ENCODE measurements at regions not wholly inside any gene's neighbourhood (a gene's known extent, or its start where the extent isn't known, plus 50 kb on each side); places are given as distances from the start of the nearest gene placed in this dataset.

- Histone ChIP-seq H3K9me3 (replicated peaks; ENCODE audit: control insufficient read depth, low read depth, low read length) (peaks cover 3% of the 10 kb centered on the region), H3K27ac (ENCODE audit: low read length) (no peak overlapping the region), H3K27me3 (ENCODE audit: control insufficient read depth, insufficient read depth, low read length) (peaks cover 2% of the 10 kb centered on the region), H3K4me1 (ENCODE audit: control insufficient read depth, insufficient read depth, low read length) (no peaks in the 10 kb centered on the region), H3K36me3 (ENCODE audit: control insufficient read depth, insufficient read depth, low read length) (no peaks in the 10 kb centered on the region), H3K4me3 (ENCODE audit: low read length) (no peak overlapping the region)
- 78% methylated on average over 3 of the region's 5 CpGs for WGBS (ENCODE audit: insufficient coverage)
- DNase-seq, result no peak
Observed at GRCh38 chr10:33103863-33104379, 145.9 kb upstream of the ITGB1 start.

DNA sequence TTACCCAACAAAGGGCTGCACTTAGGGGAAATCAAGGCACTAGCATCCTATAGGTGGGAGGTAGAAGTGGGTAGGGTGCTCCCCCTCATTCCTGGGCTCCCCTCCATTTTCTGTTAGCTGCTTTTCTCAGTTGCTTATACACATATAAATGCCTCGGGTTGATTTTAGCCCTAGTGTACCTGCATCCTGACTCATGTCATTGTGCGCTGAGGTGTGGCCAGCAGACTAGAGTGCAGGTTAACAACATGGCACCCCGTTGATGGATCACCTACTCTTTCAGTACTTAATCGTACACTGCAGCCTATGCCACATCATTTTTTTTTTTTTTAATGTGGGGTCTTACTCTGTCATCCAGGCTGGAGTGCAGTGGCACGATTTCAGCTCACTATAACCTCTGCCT is 144.0 kb upstream of the ITGB1 start:
- Histone ChIP-seq H3K27me3 (ENCODE audit: control insufficient read depth, insufficient read depth, low read length) (peaks cover 2% of the 10 kb centered on the region), H3K27ac (ENCODE audit: low read length) (no peak overlapping the region), H3K36me3 (ENCODE audit: control insufficient read depth, insufficient read depth, low read length) (no peaks in the 10 kb centered on the region), H3K4me3 (ENCODE audit: low read length) (no peak overlapping the region), H3K9me3 (replicated peaks; ENCODE audit: control insufficient read depth, low read depth, low read length) (peaks cover 3% of the 10 kb centered on the region), H3K4me1 (ENCODE audit: control insufficient read depth, insufficient read depth, low read length) (no peaks in the 10 kb centered on the region)
- WGBS (ENCODE audit: insufficient coverage), result 81% methylated on average over 4 of the region's 5 CpGs
- DNase-seq, result no peak

DNA sequence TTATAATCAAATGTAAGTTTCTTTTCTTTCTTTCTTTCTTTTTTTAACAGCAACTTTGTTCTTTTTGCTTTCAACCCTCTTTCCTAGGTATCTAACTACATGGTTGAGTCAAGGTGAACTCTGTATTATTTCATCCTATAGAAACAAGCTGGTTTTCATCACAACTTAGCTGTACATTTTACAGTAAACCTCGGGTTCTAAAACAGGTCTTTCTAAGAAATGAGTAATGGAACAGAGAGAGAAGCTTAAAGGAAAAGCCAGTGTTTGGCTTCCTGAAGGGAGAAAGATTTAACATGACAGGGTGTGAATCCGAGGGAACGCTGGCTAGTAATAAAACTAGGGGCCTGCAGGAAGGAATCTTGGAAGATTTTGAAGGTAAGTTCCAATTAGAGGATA is 143.4 kb upstream of the ITGB1 start:
- 35% methylated on average over 3 of the region's 3 CpGs for WGBS (ENCODE audit: insufficient coverage)
- Histone ChIP-seq H3K36me3 (ENCODE audit: control insufficient read depth, insufficient read depth, low read length) (no peaks in the 10 kb centered on the region), H3K4me1 (ENCODE audit: control insufficient read depth, insufficient read depth, low read length) (no peaks in the 10 kb centered on the region), H3K27me3 (ENCODE audit: control insufficient read depth, insufficient read depth, low read length) (peaks cover 2% of the 10 kb centered on the region), H3K4me3 (ENCODE audit: low read length) (no peak overlapping the region), H3K9me3 (replicated peaks; ENCODE audit: control insufficient read depth, low read depth, low read length) (peaks cover 3% of the 10 kb centered on the region), H3K27ac (ENCODE audit: low read length) (no peak overlapping the region)
- no peak for DNase-seq

DNA sequence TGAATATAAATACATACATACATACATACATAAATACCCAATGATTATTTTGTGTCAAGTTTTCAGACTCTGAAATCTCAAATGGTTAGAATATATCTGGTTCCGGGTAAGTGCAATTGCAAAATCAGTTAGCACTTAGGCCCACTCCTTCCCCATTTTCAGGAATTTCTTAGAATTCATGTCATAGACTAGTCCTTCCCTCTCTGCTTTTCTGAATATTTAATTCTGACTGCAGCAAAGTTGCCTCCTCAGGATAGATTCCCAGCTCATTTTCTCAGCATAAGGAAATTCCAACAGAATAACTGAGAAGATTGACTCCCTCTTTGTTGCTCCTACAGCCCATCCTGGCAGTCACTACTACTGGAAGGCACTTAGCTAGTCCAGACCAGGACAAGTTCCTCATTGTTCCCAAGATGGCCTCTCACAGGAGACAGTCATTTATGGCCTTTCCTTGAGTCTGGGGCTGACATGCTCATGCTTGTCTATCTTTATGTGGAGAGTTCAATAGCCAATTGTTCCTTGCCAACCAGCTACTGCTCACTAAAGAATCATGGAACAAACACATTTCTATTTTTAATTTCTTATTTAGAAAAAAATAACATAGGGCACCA is 142.9 kb upstream of the ITGB1 start:
- 100% methylated on average over 1 of the region's 1 CpG for WGBS (ENCODE audit: insufficient coverage)
- Histone ChIP-seq H3K4me1 (ENCODE audit: control insufficient read depth, insufficient read depth, low read length) (no peaks in the 10 kb centered on the region), H3K27me3 (ENCODE audit: control insufficient read depth, insufficient read depth, low read length) (no peaks in the 10 kb centered on the region), H3K4me3 (ENCODE audit: low read length) (no peak overlapping the region), H3K36me3 (ENCODE audit: control insufficient read depth, insufficient read depth, low read length) (no peaks in the 10 kb centered on the region), H3K27ac (ENCODE audit: low read length) (no peak overlapping the region), H3K9me3 (replicated peaks; ENCODE audit: control insufficient read depth, low read depth, low read length) (peaks cover 3% of the 10 kb centered on the region)
- DNase-seq, result no peak

GRCh38 chr10:33099748-33100147 is 141.7 kb upstream of the ITGB1 start:
- no peak for DNase-seq
- H3K27ac ChIP-seq (ENCODE audit: low read length), result no peak overlapping the region
- no peaks in the 10 kb centered on the region for H3K36me3 ChIP-seq (ENCODE audit: control insufficient read depth, insufficient read depth, low read length)
- H3K4me1 ChIP-seq (ENCODE audit: control insufficient read depth, insufficient read depth, low read length), result no peaks in the 10 kb centered on the region
- WGBS (ENCODE audit: insufficient coverage), result no CpG with 5 or more reads among the region's 1 CpG
- H3K27me3 ChIP-seq (ENCODE audit: control insufficient read depth, insufficient read depth, low read length), result no peaks in the 10 kb centered on the region
- peaks cover 7% of the 10 kb centered on the region for H3K9me3 ChIP-seq (replicated peaks; ENCODE audit: control insufficient read depth, low read depth, low read length)
- no peak overlapping the region for H3K4me3 ChIP-seq (ENCODE audit: low read length)

DNA sequence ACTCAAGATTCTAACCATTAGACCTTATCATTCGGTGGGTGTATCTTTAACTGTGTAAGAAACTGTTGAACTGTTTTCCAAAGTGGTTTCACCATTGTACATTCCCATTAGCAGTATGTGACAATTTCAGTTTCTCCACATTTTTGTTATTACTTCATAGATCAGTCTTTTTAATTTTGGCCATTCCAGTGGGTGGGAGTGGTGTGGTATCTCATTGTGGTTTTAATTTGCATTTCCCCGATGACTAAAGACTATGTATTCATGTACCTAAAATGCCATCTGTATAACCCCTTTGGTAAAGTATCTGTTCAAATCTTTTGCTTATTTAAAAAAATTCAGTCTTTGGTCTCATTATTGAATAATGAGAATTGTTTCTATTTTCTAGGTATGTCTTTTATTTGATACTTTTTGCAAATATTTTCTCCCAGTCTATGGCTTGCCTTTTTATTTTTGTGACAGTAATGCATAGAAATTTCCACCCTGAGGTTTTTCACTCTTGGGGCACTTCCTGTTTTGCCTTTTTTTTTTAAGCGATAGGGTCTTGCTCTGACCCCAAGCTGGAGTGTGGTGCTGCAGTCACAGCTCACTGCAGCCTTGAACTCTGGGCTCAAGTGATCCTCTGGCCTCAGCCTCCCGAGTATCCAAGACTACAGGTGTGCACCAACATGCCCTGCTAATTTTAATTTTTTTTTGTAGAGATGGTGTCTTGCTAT is 141.1 kb upstream of the ITGB1 start:
- Histone ChIP-seq H3K9me3 (replicated peaks; ENCODE audit: control insufficient read depth, low read depth, low read length) (peaks cover 12% of the 10 kb centered on the region), H3K4me3 (ENCODE audit: low read length) (no peak overlapping the region), H3K4me1 (ENCODE audit: control insufficient read depth, insufficient read depth, low read length) (no peaks in the 10 kb centered on the region), H3K27ac (ENCODE audit: low read length) (no peak overlapping the region), H3K36me3 (ENCODE audit: control insufficient read depth, insufficient read depth, low read length) (no peaks in the 10 kb centered on the region), H3K27me3 (ENCODE audit: control insufficient read depth, insufficient read depth, low read length) (no peaks in the 10 kb centered on the region)
- DNase-seq, result no peak
- 100% methylated on average over 1 of the region's 4 CpGs for WGBS (ENCODE audit: insufficient coverage)

DNA sequence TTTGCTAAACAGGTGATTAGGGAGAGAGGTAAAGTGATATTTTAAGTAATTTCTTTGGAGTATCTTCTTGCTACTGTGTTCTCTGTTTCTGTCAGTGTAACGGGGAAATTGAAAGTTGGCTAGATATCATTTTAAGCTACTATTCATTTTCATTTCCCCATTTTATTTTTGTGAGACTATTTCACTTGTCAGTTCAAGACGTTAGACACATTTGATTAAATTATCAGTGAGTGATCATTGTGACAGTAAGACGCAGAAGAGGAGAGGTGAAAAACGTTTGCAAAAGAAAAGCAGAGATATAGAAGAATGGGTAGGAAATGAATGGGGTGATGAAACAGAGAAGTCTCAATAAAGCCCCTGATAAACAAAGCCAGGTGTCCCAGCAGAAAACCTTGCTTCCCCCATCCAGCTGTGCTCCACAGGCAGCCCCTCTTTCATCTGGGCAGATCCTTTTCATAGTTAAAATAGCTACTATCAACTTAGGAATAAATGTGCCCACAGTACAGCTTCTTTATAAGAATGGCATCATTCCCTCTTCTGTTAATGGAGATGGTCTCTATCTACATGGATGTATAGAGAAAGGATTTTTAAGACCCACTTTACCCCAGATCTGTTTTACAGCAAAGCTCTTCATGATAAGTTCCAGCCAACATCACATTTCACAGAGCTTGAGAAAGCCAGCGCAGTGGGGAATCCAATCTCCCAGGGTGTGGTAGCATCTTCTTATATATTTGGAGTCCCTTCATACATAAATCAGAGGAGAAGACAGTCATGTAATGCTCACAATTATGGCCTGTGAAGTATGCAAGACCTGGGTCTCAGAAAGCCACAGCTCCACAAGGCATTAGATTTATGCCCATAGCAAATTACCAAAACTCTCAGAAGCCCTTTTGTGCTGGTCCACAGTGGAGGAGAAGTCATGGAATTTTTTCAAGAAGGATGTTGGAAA is 138.1 kb upstream of the ITGB1 start:
- 20% methylated on average over 1 of the region's 5 CpGs for WGBS (ENCODE audit: insufficient coverage)
- Histone ChIP-seq H3K36me3 (ENCODE audit: control insufficient read depth, insufficient read depth, low read length) (no peaks in the 10 kb centered on the region), H3K27me3 (ENCODE audit: control insufficient read depth, insufficient read depth, low read length) (no peaks in the 10 kb centered on the region), H3K4me1 (ENCODE audit: control insufficient read depth, insufficient read depth, low read length) (peaks cover 2% of the 10 kb centered on the region), H3K9me3 (replicated peaks; ENCODE audit: control insufficient read depth, low read depth, low read length) (peaks cover 8% of the 10 kb centered on the region), H3K27ac (ENCODE audit: low read length) (no peak overlapping the region), H3K4me3 (ENCODE audit: low read length) (no peak overlapping the region)
- DNase-seq, result no peak

DNA sequence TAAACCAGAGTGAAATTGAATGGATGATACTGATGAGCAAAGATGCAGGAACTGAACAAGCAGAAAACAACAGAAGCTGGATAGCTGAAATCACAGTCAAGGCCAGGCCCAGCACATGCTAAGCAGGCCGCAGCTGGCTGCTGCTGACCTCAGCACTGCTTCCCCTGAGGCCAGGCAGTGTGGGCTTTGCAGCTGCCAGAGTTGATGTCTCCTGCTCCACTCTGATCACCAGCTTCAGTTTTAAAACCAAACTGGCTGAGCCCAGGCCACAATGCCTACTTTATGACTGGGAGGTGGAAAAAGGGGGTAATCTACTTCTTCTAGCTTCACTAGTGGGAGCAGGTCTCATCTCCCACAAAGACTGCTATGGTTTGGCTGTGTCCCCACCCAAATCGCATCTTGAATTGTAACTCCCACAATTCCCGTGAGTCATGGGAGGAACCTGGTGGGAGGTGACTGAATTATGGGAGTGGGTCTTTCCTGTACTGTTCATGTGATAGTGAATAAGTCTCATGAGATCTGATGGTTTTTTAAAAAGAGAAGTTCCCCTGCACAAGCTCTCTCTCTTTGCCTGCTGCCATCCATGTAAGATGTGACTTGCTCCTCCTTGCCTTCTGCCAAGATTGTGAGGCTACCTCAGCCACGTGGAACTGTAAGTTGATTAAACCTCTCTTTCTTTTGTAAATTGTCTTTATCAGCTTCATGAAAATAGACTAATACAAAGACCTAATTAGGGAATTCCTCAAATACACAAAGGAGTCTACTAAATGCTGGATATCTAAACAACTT is 136.4 kb upstream of the ITGB1 start:
- no peaks in the 10 kb centered on the region for H3K36me3 ChIP-seq (ENCODE audit: control insufficient read depth, insufficient read depth, low read length)
- H3K4me3 ChIP-seq (ENCODE audit: low read length), result no peak overlapping the region
- peak; percentile 75 for DNase-seq
- no peak overlapping the region for H3K27ac ChIP-seq (ENCODE audit: low read length)
- H3K9me3 ChIP-seq (replicated peaks; ENCODE audit: control insufficient read depth, low read depth, low read length), result peaks cover 8% of the 10 kb centered on the region
- peaks cover 2% of the 10 kb centered on the region for H3K4me1 ChIP-seq (ENCODE audit: control insufficient read depth, insufficient read depth, low read length)
- no peaks in the 10 kb centered on the region for H3K27me3 ChIP-seq (ENCODE audit: control insufficient read depth, insufficient read depth, low read length)
- 43% methylated on average over 1 of the region's 4 CpGs for WGBS (ENCODE audit: insufficient coverage)

DNA sequence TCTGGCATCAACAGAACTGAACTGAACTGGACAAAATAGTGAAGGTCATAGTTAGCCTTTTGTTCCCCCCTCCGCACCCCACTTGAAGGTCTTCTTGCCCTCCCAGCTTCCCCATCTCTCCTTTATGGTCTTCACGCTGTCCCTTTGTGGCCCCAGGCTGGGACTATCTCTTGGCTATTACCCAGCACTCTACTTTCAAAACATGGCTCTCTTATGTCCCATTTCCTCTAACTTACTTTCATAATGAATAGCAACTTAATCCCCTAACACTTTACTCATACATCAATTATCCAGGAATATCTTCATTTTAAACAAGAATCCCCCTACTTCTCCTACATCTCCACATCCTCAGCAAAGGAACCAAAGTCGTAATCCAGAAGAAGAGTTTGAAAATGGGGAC is 135.3 kb upstream of the ITGB1 start:
- DNase-seq, result no peak
- H3K4me3 ChIP-seq (ENCODE audit: low read length), result no peak overlapping the region
- H3K27me3 ChIP-seq (ENCODE audit: control insufficient read depth, insufficient read depth, low read length), result no peaks in the 10 kb centered on the region
- H3K9me3 ChIP-seq (replicated peaks; ENCODE audit: control insufficient read depth, low read depth, low read length), result peaks cover 8% of the 10 kb centered on the region
- no peak overlapping the region for H3K27ac ChIP-seq (ENCODE audit: low read length)
- 92% methylated on average over 2 of the region's 3 CpGs for WGBS (ENCODE audit: insufficient coverage)
- peaks cover 2% of the 10 kb centered on the region for H3K4me1 ChIP-seq (ENCODE audit: control insufficient read depth, insufficient read depth, low read length)
- no peaks in the 10 kb centered on the region for H3K36me3 ChIP-seq (ENCODE audit: control insufficient read depth, insufficient read depth, low read length)

Measured in muscle of leg (tissue), 3 donors.